Fibroblast of lung (primary cell): ENCODE measurements at regions not wholly inside any gene's neighbourhood (a gene's known extent, or its start where the extent isn't known, plus 50 kb on each side); places are given as distances from the start of the nearest gene placed in this dataset.
A peak's percentile ranks its signal among the peaks of the same experiment; 100 is the strongest.

ENCODE experiments used
- DNase-seq, 2 donors: peaks; one replicate each; pipeline versions ENCODE4 v3.0.0 to v3.0.0-alpha.2; 2010; ENCODE audit warnings: low read depth in 2 of 2
- H2AFZ ChIP-seq: 2 replicates; pipeline ENCODE4 v1.5.1; 2012; ENCODE audit warnings: low read length, control low read depth, inconsistent platforms
- H3K27ac ChIP-seq: 2 replicates; pipeline ENCODE4 v1.5.1; 2011; ENCODE audit warnings: low read length, control low read depth; ENCODE audit not compliant: insufficient read depth
- H3K27me3 ChIP-seq: 2 replicates; pipeline ENCODE4 v1.5.1; 2011; ENCODE audit warnings: mild to moderate bottlenecking, low read length; ENCODE audit not compliant: control insufficient read depth, insufficient read depth
- H3K36me3 ChIP-seq: 2 replicates; pipeline ENCODE4 v1.5.1; 2011; ENCODE audit warnings: low read length; ENCODE audit not compliant: control insufficient read depth, insufficient read depth
- H3K4me1 ChIP-seq: 2 replicates; pipeline ENCODE4 v1.5.1; 2011; ENCODE audit warnings: low read length; ENCODE audit not compliant: control insufficient read depth, insufficient read depth; ENCODE audit errors: extremely low read depth
- H3K4me2 ChIP-seq: 2 replicates; pipeline ENCODE4 v1.5.1; 2011; ENCODE audit warnings: low read length, control low read depth; ENCODE audit not compliant: insufficient read depth; ENCODE audit errors: extremely low read depth
- H3K4me3 ChIP-seq, 4 experiments: fragments of 200-600 bp in 1 of 4; sonication (generic) in 1 of 4; replicated peaks in 1 of 4; 2 replicates each; pipeline ENCODE4 v1.5.1; 2011 to 2016; ENCODE audit warnings: low read length in 4 of 4, low read depth in 3 of 4, mild to moderate bottlenecking in 3 of 4, control low read depth in 2 of 4, inconsistent platforms in 1 of 4, mixed read lengths in 1 of 4; ENCODE audit not compliant: insufficient read depth in 1 of 4; ENCODE audit errors: control extremely low read depth in 1 of 4
- H3K79me2 ChIP-seq: 2 replicates; pipeline ENCODE4 v1.5.1; 2012; ENCODE audit warnings: mild to moderate bottlenecking, low read length, inconsistent platforms; ENCODE audit not compliant: control insufficient read depth, insufficient read depth
- H3K9ac ChIP-seq: 2 replicates; pipeline ENCODE4 v1.5.1; 2011; ENCODE audit warnings: mild to moderate bottlenecking, low read length, control low read depth; ENCODE audit not compliant: insufficient read depth
- H3K9me3 ChIP-seq: 2 replicates; pipeline ENCODE4 v1.5.1; 2012; ENCODE audit warnings: low read depth, low read length; ENCODE audit not compliant: control insufficient read depth, insufficient read depth
- H4K20me1 ChIP-seq: 2 replicates; pipeline ENCODE4 v1.5.1; 2011; ENCODE audit warnings: low read length; ENCODE audit not compliant: control insufficient read depth, insufficient read depth; ENCODE audit errors: extremely low read depth
- EZH2 ChIP-seq: IDR thresholded peaks from 2 replicates; pipeline ENCODE4 v1.5.1; 2012; ENCODE audit warnings: low read length, control low read depth, mild to moderate bottlenecking; ENCODE audit errors: missing control alignments
- TF ChIP-seq, protein P1 (sequence below), 2 donors: IDR thresholded peaks in 1 of 2; conservative IDR thresholded peaks in 1 of 2; 1 replicate in 1 of 2; 2 replicates in 1 of 2; pipeline ENCODE4 v1.5.1; 2011 to 2012; ENCODE audit warnings: low read length in 2 of 2, control low read depth in 1 of 2, inconsistent platforms in 1 of 2, low read depth in 1 of 2, mild to moderate bottlenecking in 1 of 2

DNA sequence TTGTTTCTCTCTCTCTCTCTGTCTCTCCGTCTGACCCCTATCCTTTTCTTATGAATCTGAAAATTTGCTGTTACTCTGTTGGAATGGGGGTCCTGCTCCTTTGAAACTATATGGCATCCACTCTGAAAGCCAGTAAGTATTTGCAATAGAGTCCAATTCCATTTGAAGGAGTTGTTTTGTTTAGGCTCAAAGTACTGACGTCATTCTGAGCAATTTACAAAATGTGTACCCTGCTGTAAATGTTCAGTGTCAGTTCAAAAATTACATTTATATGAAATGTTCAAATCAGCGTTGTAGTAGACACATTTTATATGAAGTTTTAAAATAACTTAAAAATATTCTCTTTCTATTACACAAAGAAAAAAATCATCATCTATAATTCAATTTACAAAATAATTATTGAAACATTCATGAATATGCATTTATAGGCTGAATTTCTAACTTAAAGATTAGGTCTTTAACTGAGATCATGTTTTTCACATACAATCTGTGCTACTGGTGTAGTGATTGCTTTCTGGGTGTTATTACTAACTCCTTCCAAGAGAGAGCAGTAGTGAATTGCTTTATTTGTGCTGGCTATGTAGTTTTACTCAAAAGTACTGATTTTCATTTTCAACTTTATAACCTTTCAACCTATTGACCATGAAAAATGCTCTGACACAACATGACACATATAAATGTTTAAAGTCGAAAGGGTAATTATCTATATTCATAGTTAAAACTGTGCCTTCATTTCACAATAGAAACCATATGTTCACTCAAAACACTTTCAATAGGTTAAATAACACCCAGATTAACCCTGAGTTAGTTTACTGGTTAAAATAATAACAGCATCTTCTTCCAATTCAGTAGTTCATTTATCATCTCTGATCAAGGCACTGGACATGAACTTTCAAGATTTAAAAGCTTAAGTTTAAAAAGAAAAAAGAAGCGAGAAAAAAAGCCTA lies 253.1 kb upstream of the ADGRL4 start:
- H3K27ac ChIP-seq = no peak overlapping the region
- H3K4me3 ChIP-seq = no peak overlapping the region
- H2AFZ ChIP-seq = peak overlapping the region; percentile 7
- no peaks in the 10 kb centered on the region for H3K36me3 ChIP-seq
- H3K9me3 ChIP-seq = no peaks in the 10 kb centered on the region
- no peaks in the 10 kb centered on the region for H3K27me3 ChIP-seq
- no peaks in the 10 kb centered on the region for H3K4me1 ChIP-seq
- no peaks in the 10 kb centered on the region for H4K20me1 ChIP-seq
- no peak for TF ChIP-seq EZH2
- TF ChIP-seq, protein P1, sequence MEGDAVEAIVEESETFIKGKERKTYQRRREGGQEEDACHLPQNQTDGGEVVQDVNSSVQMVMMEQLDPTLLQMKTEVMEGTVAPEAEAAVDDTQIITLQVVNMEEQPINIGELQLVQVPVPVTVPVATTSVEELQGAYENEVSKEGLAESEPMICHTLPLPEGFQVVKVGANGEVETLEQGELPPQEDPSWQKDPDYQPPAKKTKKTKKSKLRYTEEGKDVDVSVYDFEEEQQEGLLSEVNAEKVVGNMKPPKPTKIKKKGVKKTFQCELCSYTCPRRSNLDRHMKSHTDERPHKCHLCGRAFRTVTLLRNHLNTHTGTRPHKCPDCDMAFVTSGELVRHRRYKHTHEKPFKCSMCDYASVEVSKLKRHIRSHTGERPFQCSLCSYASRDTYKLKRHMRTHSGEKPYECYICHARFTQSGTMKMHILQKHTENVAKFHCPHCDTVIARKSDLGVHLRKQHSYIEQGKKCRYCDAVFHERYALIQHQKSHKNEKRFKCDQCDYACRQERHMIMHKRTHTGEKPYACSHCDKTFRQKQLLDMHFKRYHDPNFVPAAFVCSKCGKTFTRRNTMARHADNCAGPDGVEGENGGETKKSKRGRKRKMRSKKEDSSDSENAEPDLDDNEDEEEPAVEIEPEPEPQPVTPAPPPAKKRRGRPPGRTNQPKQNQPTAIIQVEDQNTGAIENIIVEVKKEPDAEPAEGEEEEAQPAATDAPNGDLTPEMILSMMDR (conservative IDR thresholded peaks at IDR 0.05 in 1 of 2, IDR thresholded peaks at IDR 0.05 in 1 of 2; ENCODE audit: low read depth in 1 of 2, low read length in 2 of 2) = peak; percentile 47 to 72
- no peaks in the 10 kb centered on the region for H3K79me2 ChIP-seq
- DNase-seq = peak; percentile 33 to 72
- H3K4me2 ChIP-seq = peak overlapping the region; percentile 17
- H3K9ac ChIP-seq = no peak overlapping the region

- H3K9ac ChIP-seq = no peak overlapping the region
- no peak for DNase-seq
- H3K4me3 ChIP-seq = no peak overlapping the region
- H2AFZ ChIP-seq = no peak overlapping the region
- no peaks in the 10 kb centered on the region for H3K4me1 ChIP-seq
- H3K36me3 ChIP-seq = no peaks in the 10 kb centered on the region
- TF ChIP-seq, protein P1 (conservative IDR thresholded peaks at IDR 0.05 in 1 of 2, IDR thresholded peaks at IDR 0.05 in 1 of 2; ENCODE audit: low read depth in 1 of 2, low read length in 2 of 2) = no peak
- no peak for TF ChIP-seq EZH2
- H3K27ac ChIP-seq = no peak overlapping the region
- H4K20me1 ChIP-seq = no peaks in the 10 kb centered on the region
- no peak overlapping the region for H3K4me2 ChIP-seq
- no peaks in the 10 kb centered on the region for H3K9me3 ChIP-seq
- H3K27me3 ChIP-seq = no peaks in the 10 kb centered on the region
- no peaks in the 10 kb centered on the region for H3K79me2 ChIP-seq
Measured at GRCh38 chr1:79255421-79255820, 248.9 kb upstream of the ADGRL4 start.

- no peaks in the 10 kb centered on the region for H3K9me3 ChIP-seq
- no peak for DNase-seq
- H3K4me1 ChIP-seq = no peaks in the 10 kb centered on the region
- no peak overlapping the region for H3K4me3 ChIP-seq
- no peaks in the 10 kb centered on the region for H3K27me3 ChIP-seq
- no peak overlapping the region for H3K27ac ChIP-seq
- no peak overlapping the region for H3K9ac ChIP-seq
- H4K20me1 ChIP-seq = no peaks in the 10 kb centered on the region
- H3K79me2 ChIP-seq = no peaks in the 10 kb centered on the region
- TF ChIP-seq, protein P1 (conservative IDR thresholded peaks at IDR 0.05 in 1 of 2, IDR thresholded peaks at IDR 0.05 in 1 of 2; ENCODE audit: low read depth in 1 of 2, low read length in 2 of 2) = no peak
- no peak for TF ChIP-seq EZH2
- no peaks in the 10 kb centered on the region for H3K36me3 ChIP-seq
- no peak overlapping the region for H3K4me2 ChIP-seq
- H2AFZ ChIP-seq = no peak overlapping the region
Measured at GRCh38 chr1:79252598-79252997, 246.1 kb upstream of the ADGRL4 start.
